HCT116 (cell line): ENCODE measurements at regions not wholly inside any gene's neighbourhood (a gene's known extent, or its start where the extent isn't known, plus 50 kb on each side); places are given as distances from the start of the nearest gene placed in this dataset.

Source experiments
- ATAC-seq: fragments of 200-7000 bp; cut with Tn5 transposase; 2 replicates; pipeline ENCODE4 v1.9.1; 2020; ENCODE audit warnings: mild to moderate bottlenecking, moderate library complexity
- BruUV-seq: library from RNA; stranded (reverse); fragments of 400-500 nt; replicated peaks from 2 replicates; lab custom pipeline; 2021; lab: Mats Ljungman, UMichigan
- CTCF ChIA-PET: fragments of 300-600 bp; sonication (Branson Sonifier 250); formaldehyde crosslinking; loops from one replicate; lab custom pipeline; 2021; ENCODE audit warnings: antibody characterized with exemption; lab: Charles Lee
- POLR2A ChIA-PET: fragments of 300-600, 350-600 bp; sonication (Branson Sonifier 250); formaldehyde crosslinking; loops from one replicate; lab custom pipeline; 2021; ENCODE audit warnings: antibody characterized with exemption; lab: Charles Lee
- RAD21 ChIA-PET, 2 experiments: fragments of 300-600 bp; sonication (Branson Sonifier 250); formaldehyde crosslinking; loops; one replicate each; lab custom pipeline; 2023; ENCODE audit warnings: low total read pairs in 2 of 2; ENCODE audit not compliant: uncharacterized antibody in 2 of 2, unreplicated experiment in 2 of 2, low non-redundant PET in 1 of 2; lab: Charles Lee
- DNase-seq: peaks from one replicate; pipeline ENCODE4 v3.0.0-alpha.2; 2010; ENCODE audit warnings: low read depth, low spot score
- H2AFZ ChIP-seq: fragments of 200-600 bp; shearing (Covaris generic), sonication (generic); 2 replicates; pipeline ENCODE4 v1.6.1; 2017; ENCODE audit warnings: low read depth, mixed run types, mixed read lengths, antibody characterized with exemption, low read length; ENCODE audit not compliant: poor library complexity, severe bottlenecking
- H3K27ac ChIP-seq: 2 replicates; pipeline ENCODE4 v1.5.1; 2012; ENCODE audit warnings: low read depth, low read length
- H3K27me3 ChIP-seq: fragments of 200-600 bp; sonication (generic); 2 replicates; pipeline ENCODE4 v1.6.1; 2016; ENCODE audit warnings: mixed run types, low read length, mixed read lengths; ENCODE audit not compliant: insufficient read depth
- H3K36me3 ChIP-seq, 2 experiments: fragments of 200-500 bp in 1 of 2; fragments of 200-600 bp in 1 of 2; sonication (Bioruptor generic) in 1 of 2; sonication (generic) in 1 of 2; 2 replicates each; pipeline versions ENCODE4 v1.5.1 to v1.6.1; 2014 to 2016; ENCODE audit warnings: low read length in 2 of 2, inconsistent platforms in 1 of 2, mixed read lengths in 1 of 2, mixed run types in 1 of 2; ENCODE audit not compliant: insufficient read depth in 2 of 2, control insufficient read depth in 1 of 2
- H3K4me1 ChIP-seq, 2 experiments: fragments of 200-600 bp in 1 of 2; sonication (generic) in 1 of 2; 2 replicates each; pipeline versions ENCODE4 v1.5.1 to v1.6.1; 2012 to 2017; ENCODE audit warnings: low read length in 2 of 2, inconsistent platforms in 1 of 2, mild to moderate bottlenecking in 1 of 2, mixed read lengths in 1 of 2, mixed run types in 1 of 2, moderate library complexity in 1 of 2; ENCODE audit not compliant: insufficient read depth in 2 of 2, control insufficient read depth in 1 of 2
- H3K4me2 ChIP-seq: fragments of 200-600 bp; sonication (generic); 2 replicates; pipeline ENCODE4 v1.6.1; 2017; ENCODE audit warnings: mixed run types, low read length, mixed read lengths
- H3K4me3 ChIP-seq, 2 experiments: fragments of 200-600 bp in 1 of 2; sonication (generic) in 1 of 2; replicated peaks in 1 of 2; 2 replicates each; pipeline ENCODE4 v1.5.1; 2011 to 2016; ENCODE audit warnings: low read length in 2 of 2, control low read depth in 1 of 2, low read depth in 1 of 2, mild to moderate bottlenecking in 1 of 2, mixed read lengths in 1 of 2, mixed run types in 1 of 2
- H3K79me2 ChIP-seq: fragments of 200-600 bp; sonication (generic); 2 replicates; pipeline ENCODE4 v1.6.1; 2017; ENCODE audit warnings: mild to moderate bottlenecking, mixed run types, low read length, moderate library complexity, mixed read lengths; ENCODE audit not compliant: insufficient read depth
- H3K9ac ChIP-seq: fragments of 200-600 bp; sonication (generic); 2 replicates; pipeline ENCODE4 v1.6.1; 2016; ENCODE audit warnings: low read length, mixed read lengths
- H3K9me2 ChIP-seq: fragments of 200-600 bp; sonication (generic), shearing (Covaris generic); 2 replicates; pipeline ENCODE4 v1.6.1; 2017; ENCODE audit warnings: mixed run types, mild to moderate bottlenecking, moderate library complexity; ENCODE audit not compliant: insufficient read depth
- H3K9me3 ChIP-seq, 2 experiments: fragments of 200-500 bp in 1 of 2; fragments of 200-600 bp in 1 of 2; sonication (Bioruptor generic) in 1 of 2; sonication (generic) in 1 of 2; 2 replicates each; pipeline ENCODE4 v1.6.1; 2014 to 2017; ENCODE audit warnings: low read length in 2 of 2, mixed read lengths in 2 of 2, inconsistent platforms in 1 of 2, low read depth in 1 of 2, mild to moderate bottlenecking in 1 of 2, mixed run types in 1 of 2, moderate library complexity in 1 of 2; ENCODE audit not compliant: control insufficient read depth in 1 of 2, insufficient read depth in 1 of 2
- H4K20me1 ChIP-seq: fragments of 200-600 bp; sonication (generic), shearing (Covaris generic); 2 replicates; pipeline ENCODE4 v1.6.1; 2017; ENCODE audit warnings: mixed run types, mild to moderate bottlenecking, moderate library complexity; ENCODE audit not compliant: insufficient read depth
- CBX3 ChIP-seq: IDR thresholded peaks from 2 replicates; pipeline ENCODE4 v1.6.1; 2012; ENCODE audit warnings: low read depth
- CEBPB ChIP-seq: IDR thresholded peaks from 2 replicates; pipeline ENCODE4 v1.6.1; 2012; ENCODE audit warnings: low read depth
- EGR1 ChIP-seq: IDR thresholded peaks from 2 replicates; pipeline ENCODE4 v1.6.1; 2012; ENCODE audit warnings: low read depth
- ELF1 ChIP-seq: IDR thresholded peaks from 2 replicates; pipeline ENCODE4 v1.6.1; 2012; ENCODE audit warnings: low read depth, borderline replicate concordance
- EZH2 ChIP-seq: fragments of 200-600 bp; sonication (generic); IDR thresholded peaks from 2 replicates; pipeline ENCODE4 v1.6.1; 2017; ENCODE audit warnings: antibody characterized with exemption, mixed run types
- EZH2phosphoT487 ChIP-seq: fragments of 200-600 bp; IDR thresholded peaks from 2 replicates; pipeline ENCODE4 v1.6.1; 2018; ENCODE audit warnings: antibody characterized with exemption, borderline replicate concordance
- FOSL1 ChIP-seq: IDR thresholded peaks from 2 replicates; pipeline ENCODE4 v1.6.1; 2012; ENCODE audit warnings: low read depth
- JUND ChIP-seq: IDR thresholded peaks from 2 replicates; pipeline ENCODE4 v1.6.1; 2012
- POLR2A ChIP-seq: IDR thresholded peaks from 2 replicates; pipeline ENCODE4 v1.7.0; 2011; ENCODE audit warnings: borderline replicate concordance; ENCODE audit not compliant: insufficient read depth, insufficient read length; ENCODE audit errors: extremely low read depth
- POLR2AphosphoS5 ChIP-seq: IDR thresholded peaks from 2 replicates; pipeline ENCODE4 v1.6.1; 2011; ENCODE audit warnings: mild to moderate bottlenecking, low read depth, low read length, moderate library complexity
- YY1 ChIP-seq: IDR thresholded peaks from 2 replicates; pipeline ENCODE4 v1.6.1; 2011; ENCODE audit warnings: low read length, low read depth, moderate library complexity, mild to moderate bottlenecking; ENCODE audit not compliant: insufficient replicate concordance; ENCODE audit errors: extremely low read depth
- ZFX ChIP-seq: fragments of 450-650 bp; IDR thresholded peaks from 2 replicates; pipeline ENCODE4 v1.6.1; 2017
- ZNF274 ChIP-seq: fragments of 200-500 bp; sonication (Bioruptor generic); IDR thresholded peaks from 2 replicates; pipeline ENCODE4 v1.6.1; 2014; ENCODE audit warnings: mild to moderate bottlenecking, low read depth, low read length, inconsistent platforms
- intact Hi-C: fragments of 100-400 bp; cut with micrococcal nuclease; formaldehyde crosslinking; loops from 2 replicates; pipeline ENCODE4 v1.10.0; 2022
- TF ChIP-seq, protein P1 (sequence below): IDR thresholded peaks from 2 replicates; pipeline ENCODE4 v1.6.1; 2011; ENCODE audit warnings: mild to moderate bottlenecking, low read length, moderate library complexity; ENCODE audit not compliant: insufficient replicate concordance; ENCODE audit errors: extremely low read depth
- TF ChIP-seq, protein P2 (sequence below): IDR thresholded peaks from 2 replicates; pipeline ENCODE4 v1.6.1; 2012; ENCODE audit warnings: low read depth
- TF ChIP-seq, protein P3 (sequence below): IDR thresholded peaks from 2 replicates; pipeline ENCODE4 v1.6.1; 2012
- TF ChIP-seq, protein P4 (sequence below): IDR thresholded peaks from 2 replicates; pipeline ENCODE4 v1.6.1; 2012

DNA sequence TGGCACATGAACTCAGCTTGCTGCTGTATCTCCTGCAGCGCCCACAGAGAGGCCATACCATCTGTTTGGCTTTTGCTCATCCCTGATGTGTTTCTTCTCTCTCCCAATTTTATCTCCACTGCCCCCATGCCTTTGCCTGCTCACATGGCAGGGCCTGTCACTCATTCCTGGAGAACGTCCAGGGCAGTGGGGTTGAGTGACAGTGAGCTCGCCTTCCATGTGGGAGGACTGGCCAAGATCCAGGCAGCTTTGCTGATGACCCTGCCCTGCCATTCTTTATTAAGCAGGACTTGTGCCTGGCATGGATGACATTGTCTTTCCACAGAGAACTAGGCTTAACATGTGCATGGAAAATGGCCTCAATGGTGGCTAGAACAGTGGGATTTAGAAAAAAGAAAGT, 230.5 kb upstream of the THSD7B start:
- Histone ChIP-seq H2AFZ (no peak overlapping the region), H3K9me3 (no peaks in the 10 kb centered on the region), H3K9me2 (no peaks in the 10 kb centered on the region), H3K4me1 (no peaks in the 10 kb centered on the region), H3K4me2 (no peak overlapping the region), H4K20me1 (no peaks in the 10 kb centered on the region), H3K27ac (no peak overlapping the region), H3K36me3 (no peaks in the 10 kb centered on the region), H3K27me3 (no peaks in the 10 kb centered on the region), H3K79me2 (no peaks in the 10 kb centered on the region), H3K9ac (no peak overlapping the region), H3K4me3 (no peak overlapping the region)
- ChIA-PET RAD21 (no interaction called here), POLR2A (no interaction called here), CTCF (no interaction called here)
- no TSS peak for BruUV-seq
- no peak for DNase-seq
- ATAC-seq, result no peak
- intact Hi-C loops, result no loop called here
- TF ChIP-seq, protein P1, sequence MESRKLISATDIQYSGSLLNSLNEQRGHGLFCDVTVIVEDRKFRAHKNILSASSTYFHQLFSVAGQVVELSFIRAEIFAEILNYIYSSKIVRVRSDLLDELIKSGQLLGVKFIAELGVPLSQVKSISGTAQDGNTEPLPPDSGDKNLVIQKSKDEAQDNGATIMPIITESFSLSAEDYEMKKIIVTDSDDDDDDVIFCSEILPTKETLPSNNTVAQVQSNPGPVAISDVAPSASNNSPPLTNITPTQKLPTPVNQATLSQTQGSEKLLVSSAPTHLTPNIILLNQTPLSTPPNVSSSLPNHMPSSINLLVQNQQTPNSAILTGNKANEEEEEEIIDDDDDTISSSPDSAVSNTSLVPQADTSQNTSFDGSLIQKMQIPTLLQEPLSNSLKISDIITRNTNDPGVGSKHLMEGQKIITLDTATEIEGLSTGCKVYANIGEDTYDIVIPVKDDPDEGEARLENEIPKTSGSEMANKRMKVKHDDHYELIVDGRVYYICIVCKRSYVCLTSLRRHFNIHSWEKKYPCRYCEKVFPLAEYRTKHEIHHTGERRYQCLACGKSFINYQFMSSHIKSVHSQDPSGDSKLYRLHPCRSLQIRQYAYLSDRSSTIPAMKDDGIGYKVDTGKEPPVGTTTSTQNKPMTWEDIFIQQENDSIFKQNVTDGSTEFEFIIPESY, result no peak
- TF ChIP-seq ZNF274 (no peak), POLR2A (no peak), EGR1 (no peak), YY1 (no peak), CBX3 (no peak), JUND (no peak), EZH2 (no peak), CEBPB (no peak), EZH2phosphoT487 (no peak), POLR2AphosphoS5 (no peak), FOSL1 (no peak), ELF1 (no peak), ZFX (no peak)
- TF ChIP-seq, protein P2, sequence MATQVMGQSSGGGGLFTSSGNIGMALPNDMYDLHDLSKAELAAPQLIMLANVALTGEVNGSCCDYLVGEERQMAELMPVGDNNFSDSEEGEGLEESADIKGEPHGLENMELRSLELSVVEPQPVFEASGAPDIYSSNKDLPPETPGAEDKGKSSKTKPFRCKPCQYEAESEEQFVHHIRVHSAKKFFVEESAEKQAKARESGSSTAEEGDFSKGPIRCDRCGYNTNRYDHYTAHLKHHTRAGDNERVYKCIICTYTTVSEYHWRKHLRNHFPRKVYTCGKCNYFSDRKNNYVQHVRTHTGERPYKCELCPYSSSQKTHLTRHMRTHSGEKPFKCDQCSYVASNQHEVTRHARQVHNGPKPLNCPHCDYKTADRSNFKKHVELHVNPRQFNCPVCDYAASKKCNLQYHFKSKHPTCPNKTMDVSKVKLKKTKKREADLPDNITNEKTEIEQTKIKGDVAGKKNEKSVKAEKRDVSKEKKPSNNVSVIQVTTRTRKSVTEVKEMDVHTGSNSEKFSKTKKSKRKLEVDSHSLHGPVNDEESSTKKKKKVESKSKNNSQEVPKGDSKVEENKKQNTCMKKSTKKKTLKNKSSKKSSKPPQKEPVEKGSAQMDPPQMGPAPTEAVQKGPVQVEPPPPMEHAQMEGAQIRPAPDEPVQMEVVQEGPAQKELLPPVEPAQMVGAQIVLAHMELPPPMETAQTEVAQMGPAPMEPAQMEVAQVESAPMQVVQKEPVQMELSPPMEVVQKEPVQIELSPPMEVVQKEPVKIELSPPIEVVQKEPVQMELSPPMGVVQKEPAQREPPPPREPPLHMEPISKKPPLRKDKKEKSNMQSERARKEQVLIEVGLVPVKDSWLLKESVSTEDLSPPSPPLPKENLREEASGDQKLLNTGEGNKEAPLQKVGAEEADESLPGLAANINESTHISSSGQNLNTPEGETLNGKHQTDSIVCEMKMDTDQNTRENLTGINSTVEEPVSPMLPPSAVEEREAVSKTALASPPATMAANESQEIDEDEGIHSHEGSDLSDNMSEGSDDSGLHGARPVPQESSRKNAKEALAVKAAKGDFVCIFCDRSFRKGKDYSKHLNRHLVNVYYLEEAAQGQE, result no peak
- TF ChIP-seq, protein P3, sequence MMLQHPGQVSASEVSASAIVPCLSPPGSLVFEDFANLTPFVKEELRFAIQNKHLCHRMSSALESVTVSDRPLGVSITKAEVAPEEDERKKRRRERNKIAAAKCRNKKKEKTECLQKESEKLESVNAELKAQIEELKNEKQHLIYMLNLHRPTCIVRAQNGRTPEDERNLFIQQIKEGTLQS, result no peak
- TF ChIP-seq, protein P4, sequence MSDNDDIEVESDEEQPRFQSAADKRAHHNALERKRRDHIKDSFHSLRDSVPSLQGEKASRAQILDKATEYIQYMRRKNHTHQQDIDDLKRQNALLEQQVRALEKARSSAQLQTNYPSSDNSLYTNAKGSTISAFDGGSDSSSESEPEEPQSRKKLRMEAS, result no peak
